Coronary artery (tissue), 2 donors: ENCODE measurements at regions not wholly inside any gene's neighbourhood (a gene's known extent, or its start where the extent isn't known, plus 50 kb on each side); places are given as distances from the start of the nearest gene placed in this dataset.

ENCODE experiments used
- DNase-seq: peaks from one replicate; pipeline ENCODE4 v3.0.0-alpha.2; 2017; ENCODE audit warnings: low spot score
- H3K27ac ChIP-seq, 2 donors: fragments of 200-600 bp; sonication (generic); one replicate each; pipeline ENCODE4 v1.5.1; 2016 to 2019
- H3K4me3 ChIP-seq: fragments of 200-600 bp; sonication (generic); 2 replicates; pipeline ENCODE4 v1.5.1; 2016; ENCODE audit warnings: mild to moderate bottlenecking, moderate library complexity
- CTCF ChIP-seq: fragments of 200-600 bp; sonication (generic); IDR thresholded peaks from one replicate; pipeline ENCODE4 v1.5.1; 2019; ENCODE audit warnings: antibody characterized with exemption

DNA sequence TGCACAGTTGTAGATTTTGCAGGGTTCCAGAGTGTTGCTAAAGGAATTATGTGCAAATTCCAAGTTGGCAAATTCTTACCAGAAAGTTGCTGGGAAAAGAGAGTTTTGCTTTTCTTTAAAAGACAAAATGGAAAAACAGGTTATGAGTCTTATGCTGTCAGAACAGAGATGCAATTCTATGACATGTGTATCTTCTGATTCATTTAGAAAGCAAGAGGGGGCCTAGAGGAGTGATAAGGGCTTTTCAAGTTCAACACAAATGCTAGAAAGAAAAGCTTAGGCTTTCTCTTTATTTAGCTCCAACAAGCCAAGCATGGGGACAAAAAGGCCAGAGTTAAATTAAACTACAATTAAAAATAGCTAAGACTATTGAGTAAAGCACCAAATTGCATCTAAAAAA is 72.4 kb upstream of the GATB start:
- Histone ChIP-seq H3K4me3 (no peak overlapping the region), H3K27ac (no peak overlapping the region)
- DNase-seq = no peak
- no peak for TF ChIP-seq CTCF

GRCh38 chr4:151831526-151831925 is 70.7 kb upstream of the GATB start:
- TF ChIP-seq CTCF = no peak
- H3K27ac ChIP-seq = no peak overlapping the region
- no peak overlapping the region for H3K4me3 ChIP-seq
- DNase-seq = no peak

DNA sequence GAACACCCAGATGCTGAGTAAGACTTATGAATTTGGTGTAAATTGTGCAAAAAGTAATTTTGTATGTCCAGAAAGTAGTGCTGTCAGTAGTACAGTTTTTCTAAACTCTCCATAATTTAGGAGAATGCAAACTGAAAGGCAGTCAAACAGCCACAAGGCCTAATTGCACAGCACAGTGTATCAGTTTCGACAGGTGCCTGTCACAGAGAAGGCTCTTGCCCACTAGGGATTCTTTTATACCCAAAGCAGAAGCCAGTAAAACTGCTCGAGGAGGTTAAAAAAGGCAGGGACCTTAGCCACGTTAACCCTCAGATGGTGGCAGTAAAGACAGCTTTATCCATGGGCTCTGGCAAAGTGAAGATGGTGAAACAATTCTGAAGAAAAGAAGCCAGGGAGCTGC is 69.4 kb upstream of the GATB start:
- Histone ChIP-seq H3K4me3 (no peak overlapping the region), H3K27ac (no peak overlapping the region)
- TF ChIP-seq CTCF = no peak
- DNase-seq = no peak

DNA sequence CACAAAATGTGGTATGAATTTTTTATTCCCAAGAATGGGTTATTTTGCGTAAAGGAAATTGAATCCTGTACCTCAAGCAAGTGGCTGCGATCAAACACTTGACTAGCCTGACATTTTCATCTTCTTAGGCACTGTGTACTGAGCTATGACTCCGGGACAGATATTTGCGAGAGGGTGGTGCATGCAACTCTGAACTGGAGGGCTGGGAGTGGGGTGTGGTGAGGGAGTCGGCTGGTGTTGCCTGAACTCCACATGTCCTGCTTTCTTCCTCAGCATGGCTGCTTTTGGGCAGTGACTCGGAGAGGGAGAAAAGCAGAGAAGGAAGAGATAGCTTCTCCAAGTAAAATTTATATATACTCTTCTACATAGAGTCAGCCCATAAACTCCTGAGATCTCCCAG is 68.5 kb upstream of the GATB start:
- no peak for TF ChIP-seq CTCF
- no peak overlapping the region for H3K27ac ChIP-seq
- no peak for DNase-seq
- H3K4me3 ChIP-seq = no peak overlapping the region

DNA sequence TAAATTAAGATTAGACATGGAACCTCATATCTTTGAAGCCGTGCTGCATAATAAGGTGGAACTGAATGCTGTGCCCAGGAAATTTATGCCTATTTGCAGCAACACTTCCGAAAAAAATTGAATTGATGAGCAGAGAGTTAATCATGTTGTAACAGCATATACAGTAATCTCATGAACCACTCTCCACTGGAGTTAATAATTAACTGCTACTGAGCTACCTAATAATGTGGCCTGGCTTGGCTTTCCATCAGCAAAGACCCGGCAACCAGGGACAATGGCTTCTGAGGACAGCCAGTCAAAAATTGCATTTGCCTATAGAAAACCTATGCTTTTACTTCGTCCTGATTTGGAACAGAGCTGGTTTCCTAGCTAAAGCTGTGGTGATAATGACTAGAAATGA is 63.8 kb upstream of the GATB start:
- H3K27ac ChIP-seq = no peak overlapping the region
- no peak for DNase-seq
- TF ChIP-seq CTCF = no peak
- H3K4me3 ChIP-seq = no peak overlapping the region

- no peak overlapping the region for H3K4me3 ChIP-seq
- DNase-seq = no peak
- TF ChIP-seq CTCF = no peak
- H3K27ac ChIP-seq = no peak overlapping the region
Observed at GRCh38 chr4:151822331-151822730, 61.5 kb upstream of the GATB start.

- DNase-seq = no peak
- TF ChIP-seq CTCF = no peak
- Histone ChIP-seq H3K4me3 (no peak overlapping the region), H3K27ac (no peak overlapping the region)
Observed at GRCh38 chr4:151820004-151820403, 59.2 kb upstream of the GATB start.
